ENCODE measurements at regions not wholly inside any gene's neighbourhood (a gene's known extent, or its start where the extent isn't known, plus 50 kb on each side); places are given as distances from the start of the nearest gene placed in this dataset.

DNA sequence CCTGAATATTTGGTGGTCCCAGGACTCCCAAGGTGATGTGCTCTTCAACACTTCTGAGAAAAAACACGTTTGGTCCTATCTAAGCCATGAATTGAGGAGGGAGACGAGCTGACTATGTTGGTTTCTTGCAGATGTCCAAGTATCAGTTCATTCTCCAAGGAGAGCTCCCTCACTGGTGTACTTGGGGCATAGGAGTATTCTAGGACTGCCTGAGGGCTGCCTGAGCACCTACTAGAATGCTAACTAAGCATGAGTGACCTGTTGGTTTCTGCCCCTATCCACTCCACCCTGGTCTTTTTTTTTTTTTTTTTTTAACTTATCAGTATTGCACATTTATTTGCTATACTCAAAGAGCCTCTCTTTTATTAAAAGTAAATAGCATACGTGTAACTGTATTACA, 200.5 kb upstream of the FANCL start:
- H3K4me3 ChIP-seq (ENCODE audit: extremely low read depth in 1 of 4, insufficient read depth in 2 of 4, low read depth in 3 of 4, low read length in 4 of 4) = no peak overlapping the region
- DNase-seq (ENCODE audit: low read depth in 1 of 2, low spot score in 2 of 2) (no peak), FAIRE-seq (no peak)
- no peak overlapping the region for H3K9ac ChIP-seq (replicated peaks in 1 of 4; ENCODE audit: extremely low read depth in 1 of 4, low read depth in 3 of 4, low read length in 3 of 4)
- POLR2A ChIA-PET (ENCODE audit: partially characterized antibody) = interaction anchor here (0.6 kb wide), 1 partner anchor 1866 kb away, joined by 4 read pairs; no protein-coding TSS in a partner anchor
- no peak overlapping the region for H3K4me2 ChIP-seq (ENCODE audit: insufficient read depth in 1 of 2, low read depth in 2 of 2, low read length in 2 of 2)
- CTCF ChIA-PET (ENCODE audit: partially characterized antibody) = interaction anchor here (0.6 to 1.2 kb wide), 3 partner anchors 136 to 721 kb away, joined by 3 read pairs; no protein-coding TSS in a partner anchor
- no peaks in the 10 kb centered on the region for H3K79me1 ChIP-seq (ENCODE audit: low read depth, low read length)
- no peak overlapping the region for H4K91ac ChIP-seq (replicated peaks; ENCODE audit: insufficient read length, low read length)
- H3K9me3 ChIP-seq (ENCODE audit: insufficient read depth in 2 of 2, low read depth in 1 of 2, low read length in 1 of 2) = no peaks in the 10 kb centered on the region
- H2AFZ ChIP-seq (ENCODE audit: low read length) = no peak overlapping the region
- no peaks in the 10 kb centered on the region for H3K79me2 ChIP-seq (ENCODE audit: control insufficient read depth in 1 of 2, insufficient read depth in 2 of 2, low read length in 2 of 2)
- H2BK15ac ChIP-seq (ENCODE audit: low read length) = no peak overlapping the region
- H3K36me3 ChIP-seq (ENCODE audit: control insufficient read depth in 2 of 4, insufficient read depth in 4 of 4, low read length in 3 of 4) = no peaks in the 10 kb centered on the region
- no peak overlapping the region for H3K14ac ChIP-seq (ENCODE audit: insufficient read length)
- no peak overlapping the region for H4K5ac ChIP-seq (ENCODE audit: insufficient read length, low read depth, low read length)
- no peaks in the 10 kb centered on the region for H4K20me1 ChIP-seq (replicated peaks in 1 of 2; ENCODE audit: control insufficient read depth in 1 of 2, insufficient read depth in 2 of 2, low read length in 2 of 2)
- H3K23me2 ChIP-seq (ENCODE audit: low read depth, low read length) = no peaks in the 10 kb centered on the region
- no peak overlapping the region for H2BK5ac ChIP-seq (ENCODE audit: low read depth, low read length)
- WGBS, 2 experiments (ENCODE audit: extremely low coverage in 1 of 2, insufficient coverage in 1 of 2, insufficient read length in 1 of 2, insufficient replicate concordance in 2 of 2, low coverage in 1 of 2, low lambda C conversion rate in 2 of 2, missing lambda C conversion rate in 1 of 2) = 81% methylated on average over 3 of the region's 3 CpGs; no CpG with 5 or more reads in 1 of the 2 experiments
- no peak overlapping the region for H3K56ac ChIP-seq (replicated peaks; ENCODE audit: insufficient read length, low read depth, low read length)
- no peak overlapping the region for H2AK5ac ChIP-seq (ENCODE audit: low read depth, low read length)
- no peak overlapping the region for H2BK20ac ChIP-seq (ENCODE audit: low read length)
- peaks cover 0 to 5% (median 0%) of the 10 kb centered on the region in 4 experiments; a peak in 2 of 7 replicates for H3K4me1 ChIP-seq (replicated peaks in 1 of 4; ENCODE audit: control insufficient read depth in 3 of 4, insufficient read depth in 4 of 4, low read length in 3 of 4)
- H3K27me3 ChIP-seq (replicated peaks in 1 of 4; ENCODE audit: control insufficient read depth in 3 of 4, extremely low read depth in 1 of 4, insufficient read depth in 3 of 4, low read length in 3 of 4) = no peaks in the 10 kb centered on the region
- H2BK120ac ChIP-seq (replicated peaks; ENCODE audit: low read depth, low read length) = no peak overlapping the region
- no peak overlapping the region for H4K8ac ChIP-seq (ENCODE audit: extremely low read depth, insufficient read depth, low read length)
- H3K23ac ChIP-seq (ENCODE audit: insufficient read length) = no peak overlapping the region
- no peak overlapping the region for H3K27ac ChIP-seq (ENCODE audit: low read depth, low read length)
- TF ChIP-seq POLR2A (IDR thresholded peaks at IDR 0.05; ENCODE audit: control extremely low read depth in 1 of 2, low read depth in 2 of 2, low read length in 2 of 2) = no peak
- no peak for TF ChIP-seq CHD2 (IDR thresholded peaks at IDR 0.05; ENCODE audit: low read length)
- TF ChIP-seq, protein P1, sequence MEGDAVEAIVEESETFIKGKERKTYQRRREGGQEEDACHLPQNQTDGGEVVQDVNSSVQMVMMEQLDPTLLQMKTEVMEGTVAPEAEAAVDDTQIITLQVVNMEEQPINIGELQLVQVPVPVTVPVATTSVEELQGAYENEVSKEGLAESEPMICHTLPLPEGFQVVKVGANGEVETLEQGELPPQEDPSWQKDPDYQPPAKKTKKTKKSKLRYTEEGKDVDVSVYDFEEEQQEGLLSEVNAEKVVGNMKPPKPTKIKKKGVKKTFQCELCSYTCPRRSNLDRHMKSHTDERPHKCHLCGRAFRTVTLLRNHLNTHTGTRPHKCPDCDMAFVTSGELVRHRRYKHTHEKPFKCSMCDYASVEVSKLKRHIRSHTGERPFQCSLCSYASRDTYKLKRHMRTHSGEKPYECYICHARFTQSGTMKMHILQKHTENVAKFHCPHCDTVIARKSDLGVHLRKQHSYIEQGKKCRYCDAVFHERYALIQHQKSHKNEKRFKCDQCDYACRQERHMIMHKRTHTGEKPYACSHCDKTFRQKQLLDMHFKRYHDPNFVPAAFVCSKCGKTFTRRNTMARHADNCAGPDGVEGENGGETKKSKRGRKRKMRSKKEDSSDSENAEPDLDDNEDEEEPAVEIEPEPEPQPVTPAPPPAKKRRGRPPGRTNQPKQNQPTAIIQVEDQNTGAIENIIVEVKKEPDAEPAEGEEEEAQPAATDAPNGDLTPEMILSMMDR (IDR thresholded peaks at IDR 0.05; ENCODE audit: control extremely low read depth in 1 of 3, insufficient read depth in 1 of 3, low read depth in 1 of 3, low read length in 3 of 3) = no peak
- TF ChIP-seq GTF2F1 (IDR thresholded peaks at IDR 0.05; ENCODE audit: borderline replicate concordance, low read depth, low read length) = no peak
- TF ChIP-seq POU5F1 (IDR thresholded peaks at IDR 0.05; ENCODE audit: low read depth, low read length) = no peak
- TF ChIP-seq, protein P2, sequence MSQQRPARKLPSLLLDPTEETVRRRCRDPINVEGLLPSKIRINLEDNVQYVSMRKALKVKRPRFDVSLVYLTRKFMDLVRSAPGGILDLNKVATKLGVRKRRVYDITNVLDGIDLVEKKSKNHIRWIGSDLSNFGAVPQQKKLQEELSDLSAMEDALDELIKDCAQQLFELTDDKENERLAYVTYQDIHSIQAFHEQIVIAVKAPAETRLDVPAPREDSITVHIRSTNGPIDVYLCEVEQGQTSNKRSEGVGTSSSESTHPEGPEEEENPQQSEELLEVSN (IDR thresholded peaks at IDR 0.05) = no peak
- H2BK12ac ChIP-seq (ENCODE audit: low read depth, low read length) = no peak overlapping the region
- no peak overlapping the region for H3K18ac ChIP-seq (ENCODE audit: extremely low read depth, low read length)
- H3K4ac ChIP-seq (replicated peaks; ENCODE audit: insufficient read length, low read depth, low read length) = no peak overlapping the region
